ENCODE measurements at regions not wholly inside any gene's neighbourhood (a gene's known extent, or its start where the extent isn't known, plus 50 kb on each side); places are given as distances from the start of the nearest gene placed in this dataset.
A peak's percentile ranks its signal among the peaks of the same experiment; 100 is the strongest.

DNA sequence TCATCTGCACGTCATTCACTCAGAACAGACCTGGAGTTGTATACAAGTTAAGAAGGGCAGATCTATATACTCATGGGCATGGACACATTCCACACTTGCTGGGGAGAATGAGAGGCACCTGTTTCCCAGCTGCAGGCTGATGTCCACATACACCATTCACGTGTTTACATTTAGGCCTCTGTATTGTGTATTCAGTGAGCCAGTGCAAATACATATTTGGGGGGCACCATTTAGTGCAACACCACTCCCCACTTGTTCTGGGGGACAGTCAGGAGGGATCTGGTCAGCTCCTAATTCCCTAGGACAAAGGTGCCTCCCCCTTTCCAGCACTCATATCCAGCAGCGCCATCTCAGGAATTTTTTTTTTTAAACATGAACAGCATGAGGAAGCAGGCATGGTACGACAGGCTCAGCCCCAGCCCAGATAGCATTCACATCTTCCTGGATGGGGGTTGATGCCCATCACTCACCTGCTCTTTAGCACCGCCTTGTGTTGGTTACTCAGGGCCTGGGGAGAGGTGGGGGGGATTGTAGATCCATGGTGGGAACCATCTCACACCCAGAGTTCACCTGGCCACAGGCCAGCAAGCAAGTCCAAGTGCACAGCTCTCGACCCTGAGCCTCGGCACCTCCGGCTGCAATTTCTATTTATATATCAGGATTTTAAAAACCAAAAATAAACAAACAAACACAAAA is 56.9 kb upstream of the ZNF254 start:
- TF ChIP-seq EZH2 (IDR thresholded peaks at IDR 0.05; ENCODE audit: low read length, missing control alignments): no peak
- TF ChIP-seq, protein P1, sequence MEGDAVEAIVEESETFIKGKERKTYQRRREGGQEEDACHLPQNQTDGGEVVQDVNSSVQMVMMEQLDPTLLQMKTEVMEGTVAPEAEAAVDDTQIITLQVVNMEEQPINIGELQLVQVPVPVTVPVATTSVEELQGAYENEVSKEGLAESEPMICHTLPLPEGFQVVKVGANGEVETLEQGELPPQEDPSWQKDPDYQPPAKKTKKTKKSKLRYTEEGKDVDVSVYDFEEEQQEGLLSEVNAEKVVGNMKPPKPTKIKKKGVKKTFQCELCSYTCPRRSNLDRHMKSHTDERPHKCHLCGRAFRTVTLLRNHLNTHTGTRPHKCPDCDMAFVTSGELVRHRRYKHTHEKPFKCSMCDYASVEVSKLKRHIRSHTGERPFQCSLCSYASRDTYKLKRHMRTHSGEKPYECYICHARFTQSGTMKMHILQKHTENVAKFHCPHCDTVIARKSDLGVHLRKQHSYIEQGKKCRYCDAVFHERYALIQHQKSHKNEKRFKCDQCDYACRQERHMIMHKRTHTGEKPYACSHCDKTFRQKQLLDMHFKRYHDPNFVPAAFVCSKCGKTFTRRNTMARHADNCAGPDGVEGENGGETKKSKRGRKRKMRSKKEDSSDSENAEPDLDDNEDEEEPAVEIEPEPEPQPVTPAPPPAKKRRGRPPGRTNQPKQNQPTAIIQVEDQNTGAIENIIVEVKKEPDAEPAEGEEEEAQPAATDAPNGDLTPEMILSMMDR (conservative IDR thresholded peaks at IDR 0.05 in 1 of 2, IDR thresholded peaks at IDR 0.05 in 1 of 2; ENCODE audit: low read depth in 1 of 2, low read length in 2 of 2): no peak
- no peak for DNase-seq (ENCODE audit: low read depth in 2 of 2)
- H3K4me1 ChIP-seq (ENCODE audit: control insufficient read depth, extremely low read depth, insufficient read depth, low read length): no peaks in the 10 kb centered on the region
- H3K9ac ChIP-seq (ENCODE audit: insufficient read depth, low read length): no peak overlapping the region
- no peaks in the 10 kb centered on the region for H3K27me3 ChIP-seq (ENCODE audit: control insufficient read depth, insufficient read depth, low read length)
- no peaks in the 10 kb centered on the region for H3K36me3 ChIP-seq (ENCODE audit: control insufficient read depth, insufficient read depth, low read length)
- H2AFZ ChIP-seq (ENCODE audit: low read length): no peak overlapping the region
- no peaks in the 10 kb centered on the region for H4K20me1 ChIP-seq (ENCODE audit: control insufficient read depth, extremely low read depth, insufficient read depth, low read length)
- H3K27ac ChIP-seq (ENCODE audit: insufficient read depth, low read length): no peak overlapping the region
- H3K4me2 ChIP-seq (ENCODE audit: extremely low read depth, insufficient read depth, low read length): no peak overlapping the region
- H3K4me3 ChIP-seq (replicated peaks in 1 of 4; ENCODE audit: control extremely low read depth in 1 of 4, insufficient read depth in 1 of 4, low read depth in 3 of 4, low read length in 4 of 4): no peak overlapping the region
- no peaks in the 10 kb centered on the region for H3K9me3 ChIP-seq (ENCODE audit: control insufficient read depth, insufficient read depth, low read depth, low read length)
- H3K79me2 ChIP-seq (ENCODE audit: control insufficient read depth, insufficient read depth, low read length): peaks cover 7% of the 10 kb centered on the region

DNA sequence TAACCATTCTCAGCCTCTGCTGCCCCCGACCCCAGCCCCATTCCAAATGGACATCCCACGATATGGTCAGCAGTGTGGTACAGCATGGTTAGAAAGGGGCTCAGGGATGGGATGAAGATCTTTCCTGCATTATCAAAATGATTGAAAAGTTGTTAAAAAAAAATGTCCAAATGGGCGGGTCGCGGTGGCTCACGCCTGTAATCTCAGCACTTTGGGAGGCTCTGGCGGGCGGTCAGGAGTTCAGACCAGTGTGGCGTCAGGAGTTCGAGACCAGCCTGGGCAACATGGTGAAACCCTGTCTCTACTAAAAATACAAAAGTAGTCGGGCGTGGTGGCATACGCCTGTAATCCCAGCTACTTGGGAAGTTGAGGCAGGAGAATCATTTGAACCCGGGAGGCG is 54.3 kb upstream of the ZNF254 start:
- no peaks in the 10 kb centered on the region for H4K20me1 ChIP-seq (ENCODE audit: control insufficient read depth, extremely low read depth, insufficient read depth, low read length)
- peaks cover 7% of the 10 kb centered on the region for H3K36me3 ChIP-seq (ENCODE audit: control insufficient read depth, insufficient read depth, low read length)
- DNase-seq (ENCODE audit: low read depth in 2 of 2): no peak
- H3K4me3 ChIP-seq (replicated peaks in 1 of 4; ENCODE audit: control extremely low read depth in 1 of 4, insufficient read depth in 1 of 4, low read depth in 3 of 4, low read length in 4 of 4): peak overlapping the region in 3 of 4 experiments; percentile 27 to 89 (median 69)
- TF ChIP-seq, protein P1 (conservative IDR thresholded peaks at IDR 0.05 in 1 of 2, IDR thresholded peaks at IDR 0.05 in 1 of 2; ENCODE audit: low read depth in 1 of 2, low read length in 2 of 2): no peak
- H3K9ac ChIP-seq (ENCODE audit: insufficient read depth, low read length): no peak overlapping the region
- no peak overlapping the region for H3K27ac ChIP-seq (ENCODE audit: insufficient read depth, low read length)
- H3K27me3 ChIP-seq (ENCODE audit: control insufficient read depth, insufficient read depth, low read length): no peaks in the 10 kb centered on the region
- H2AFZ ChIP-seq (ENCODE audit: low read length): peak overlapping the region; percentile 83
- H3K4me1 ChIP-seq (ENCODE audit: control insufficient read depth, extremely low read depth, insufficient read depth, low read length): no peaks in the 10 kb centered on the region
- H3K79me2 ChIP-seq (ENCODE audit: control insufficient read depth, insufficient read depth, low read length): peaks cover 28% of the 10 kb centered on the region
- H3K4me2 ChIP-seq (ENCODE audit: extremely low read depth, insufficient read depth, low read length): no peak overlapping the region
- no peaks in the 10 kb centered on the region for H3K9me3 ChIP-seq (ENCODE audit: control insufficient read depth, insufficient read depth, low read depth, low read length)

DNA sequence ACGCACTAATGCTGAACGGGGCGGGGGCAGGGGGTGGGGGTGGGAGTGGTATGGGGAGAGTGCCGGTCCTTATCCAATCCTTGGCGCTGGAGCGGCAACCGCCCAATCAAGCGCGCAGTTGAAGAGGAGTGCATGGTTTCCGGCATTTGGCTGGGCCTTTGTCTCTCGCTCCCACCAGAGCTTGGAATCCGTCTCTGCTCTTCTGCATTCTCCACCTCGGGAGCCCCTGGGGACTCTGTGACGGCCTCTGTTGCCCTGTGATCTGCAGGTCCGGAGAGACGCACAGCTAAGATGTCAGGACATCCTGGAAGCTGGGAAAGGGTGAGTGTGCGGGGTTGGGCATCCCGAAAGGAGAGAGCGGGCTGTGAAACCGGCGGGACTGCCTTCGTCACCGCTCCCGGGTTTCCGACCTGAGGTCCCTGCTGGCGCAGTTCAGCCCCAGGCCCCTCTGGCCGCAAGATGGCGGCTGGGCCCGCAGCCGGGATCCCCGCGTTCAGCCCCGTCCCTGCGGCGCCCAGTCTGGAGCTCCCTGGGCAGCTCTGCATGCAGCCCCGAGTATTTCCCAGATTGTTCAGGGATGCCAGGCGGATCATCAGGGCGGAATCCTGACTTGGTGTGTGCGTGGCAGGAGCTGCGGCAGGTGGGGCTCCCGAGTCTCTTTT is 53.6 kb upstream of the ZNF254 start:
- TF ChIP-seq EZH2 (IDR thresholded peaks at IDR 0.05; ENCODE audit: low read length, missing control alignments): no peak
- TF ChIP-seq, protein P1 (conservative IDR thresholded peaks at IDR 0.05 in 1 of 2, IDR thresholded peaks at IDR 0.05 in 1 of 2; ENCODE audit: low read depth in 1 of 2, low read length in 2 of 2): no peak
- peak overlapping the region; percentile 97 for H3K27ac ChIP-seq (ENCODE audit: insufficient read depth, low read length)
- peak overlapping the region; percentile 68 to 89 (median 72) for H3K4me3 ChIP-seq (replicated peaks in 1 of 4; ENCODE audit: control extremely low read depth in 1 of 4, insufficient read depth in 1 of 4, low read depth in 3 of 4, low read length in 4 of 4)
- H3K27me3 ChIP-seq (ENCODE audit: control insufficient read depth, insufficient read depth, low read length): no peaks in the 10 kb centered on the region
- H3K9ac ChIP-seq (ENCODE audit: insufficient read depth, low read length): peak overlapping the region; percentile 96
- peak overlapping the region; percentile 26 for H3K4me2 ChIP-seq (ENCODE audit: extremely low read depth, insufficient read depth, low read length)
- peak; percentile 91 to 94 for DNase-seq (ENCODE audit: low read depth in 2 of 2)
- peaks cover 7% of the 10 kb centered on the region for H3K36me3 ChIP-seq (ENCODE audit: control insufficient read depth, insufficient read depth, low read length)
- no peaks in the 10 kb centered on the region for H3K9me3 ChIP-seq (ENCODE audit: control insufficient read depth, insufficient read depth, low read depth, low read length)
- H2AFZ ChIP-seq (ENCODE audit: low read length): peak overlapping the region; percentile 91
- H3K79me2 ChIP-seq (ENCODE audit: control insufficient read depth, insufficient read depth, low read length): peaks cover 33% of the 10 kb centered on the region
- no peaks in the 10 kb centered on the region for H3K4me1 ChIP-seq (ENCODE audit: control insufficient read depth, extremely low read depth, insufficient read depth, low read length)
- no peaks in the 10 kb centered on the region for H4K20me1 ChIP-seq (ENCODE audit: control insufficient read depth, extremely low read depth, insufficient read depth, low read length)
